Choroid plexus epithelial cell (primary cell): ENCODE measurements at regions not wholly inside any gene's neighbourhood (a gene's known extent, or its start where the extent isn't known, plus 50 kb on each side); places are given as distances from the start of the nearest gene placed in this dataset.

Source experiments
- DNase-seq: peaks from one replicate; pipeline ENCODE4 v3.0.0-alpha.2; 2010; ENCODE audit warnings: low read depth
- H3K4me3 ChIP-seq: 2 replicates; pipeline ENCODE4 v1.5.1; 2011; ENCODE audit warnings: low read depth, mild to moderate bottlenecking, control low read depth, low read length, moderate library complexity
- TF ChIP-seq, protein P1 (sequence below): conservative IDR thresholded peaks from 2 replicates; pipeline ENCODE4 v1.5.1; 2011; ENCODE audit warnings: low read depth, mild to moderate bottlenecking, control low read depth, inconsistent platforms, low read length, moderate library complexity

DNA sequence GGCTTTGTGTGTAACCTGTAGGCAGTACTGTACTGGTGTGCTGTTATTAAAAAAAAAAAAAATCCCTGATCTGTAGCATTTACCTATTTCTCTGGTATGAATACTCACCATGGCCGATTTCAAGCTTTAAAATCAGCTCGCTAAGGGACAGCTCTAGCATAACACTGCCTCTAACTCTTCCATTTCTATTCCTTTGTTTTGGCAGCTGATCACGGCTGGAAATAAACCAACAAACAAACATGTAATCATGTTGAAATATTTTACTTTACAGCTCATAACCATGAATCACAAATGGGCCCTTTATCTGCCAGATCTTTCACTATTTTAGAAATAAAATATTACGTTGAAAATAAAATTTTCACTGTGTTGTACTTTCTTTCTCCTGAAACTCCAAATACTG lies 60.5 kb upstream of the IL15 start:
- H3K4me3 ChIP-seq, result no peak overlapping the region
- TF ChIP-seq, protein P1, sequence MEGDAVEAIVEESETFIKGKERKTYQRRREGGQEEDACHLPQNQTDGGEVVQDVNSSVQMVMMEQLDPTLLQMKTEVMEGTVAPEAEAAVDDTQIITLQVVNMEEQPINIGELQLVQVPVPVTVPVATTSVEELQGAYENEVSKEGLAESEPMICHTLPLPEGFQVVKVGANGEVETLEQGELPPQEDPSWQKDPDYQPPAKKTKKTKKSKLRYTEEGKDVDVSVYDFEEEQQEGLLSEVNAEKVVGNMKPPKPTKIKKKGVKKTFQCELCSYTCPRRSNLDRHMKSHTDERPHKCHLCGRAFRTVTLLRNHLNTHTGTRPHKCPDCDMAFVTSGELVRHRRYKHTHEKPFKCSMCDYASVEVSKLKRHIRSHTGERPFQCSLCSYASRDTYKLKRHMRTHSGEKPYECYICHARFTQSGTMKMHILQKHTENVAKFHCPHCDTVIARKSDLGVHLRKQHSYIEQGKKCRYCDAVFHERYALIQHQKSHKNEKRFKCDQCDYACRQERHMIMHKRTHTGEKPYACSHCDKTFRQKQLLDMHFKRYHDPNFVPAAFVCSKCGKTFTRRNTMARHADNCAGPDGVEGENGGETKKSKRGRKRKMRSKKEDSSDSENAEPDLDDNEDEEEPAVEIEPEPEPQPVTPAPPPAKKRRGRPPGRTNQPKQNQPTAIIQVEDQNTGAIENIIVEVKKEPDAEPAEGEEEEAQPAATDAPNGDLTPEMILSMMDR, result no peak
- DNase-seq, result no peak

DNA sequence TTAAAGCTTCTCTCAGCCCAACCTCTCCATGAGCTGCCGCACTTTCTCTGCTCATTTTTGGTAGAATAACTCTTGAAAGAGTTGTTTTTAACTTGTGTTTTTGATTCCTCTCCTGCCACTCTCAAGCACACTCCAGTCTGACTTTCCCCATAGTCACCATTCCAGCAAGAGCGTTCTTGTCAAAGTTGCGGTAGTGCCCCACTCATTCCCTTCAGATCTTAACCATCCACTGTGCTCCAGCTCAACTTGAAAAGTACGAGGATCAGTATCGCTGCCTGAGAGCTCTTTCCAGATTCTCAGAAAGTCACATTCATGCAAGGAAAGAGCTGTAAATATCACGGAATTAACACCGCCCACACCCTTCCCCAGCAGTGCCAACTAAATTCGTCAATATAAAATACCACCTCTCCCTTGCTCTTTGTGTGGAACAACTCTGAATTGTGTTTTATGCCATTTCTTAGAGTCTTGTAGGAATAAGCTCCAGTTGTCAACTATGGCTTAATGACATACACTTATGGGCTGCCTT lies 59.7 kb upstream of the IL15 start:
- DNase-seq, result no peak
- no peak overlapping the region for H3K4me3 ChIP-seq
- TF ChIP-seq, protein P1, result no peak

GRCh38 chr4:141578451-141578850 lies 57.9 kb upstream of the IL15 start:
- DNase-seq, result no peak
- H3K4me3 ChIP-seq, result no peak overlapping the region
- TF ChIP-seq, protein P1, result no peak

DNA sequence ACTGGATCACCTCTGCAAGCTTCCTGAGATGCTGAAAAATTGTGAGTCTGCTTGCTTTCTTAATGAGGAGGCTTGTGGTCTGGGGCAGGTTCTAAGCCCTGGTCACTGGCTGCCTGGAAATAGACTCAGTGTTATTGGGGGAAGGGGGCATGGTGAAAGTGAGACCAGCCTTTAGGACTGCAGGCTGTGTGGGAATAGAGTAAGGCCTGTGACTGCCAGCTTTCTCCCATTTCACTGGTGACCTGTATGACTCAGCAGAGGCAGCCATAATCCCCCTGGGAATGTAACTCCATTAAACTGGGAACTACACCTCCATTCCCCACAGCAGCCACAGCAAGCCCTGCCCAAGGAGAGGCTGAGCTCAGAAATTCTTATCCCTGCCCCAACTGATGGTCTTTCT lies 55.9 kb upstream of the IL15 start:
- peak; percentile 9 for DNase-seq
- TF ChIP-seq, protein P1, result no peak
- H3K4me3 ChIP-seq, result no peak overlapping the region
